Lower leg skin (tissue), 3 donors: ENCODE measurements at regions not wholly inside any gene's neighbourhood (a gene's known extent, or its start where the extent isn't known, plus 50 kb on each side); places are given as distances from the start of the nearest gene placed in this dataset.

Source experiments
- CTCF ChIP-seq, 3 donors: fragments of 450-650 bp; IDR thresholded peaks; one replicate each; pipeline ENCODE4 v1.5.1; 2016; ENCODE audit warnings: antibody characterized with exemption in 3 of 3, mild to moderate bottlenecking in 3 of 3, moderate library complexity in 2 of 3
- POLR2A ChIP-seq, 2 donors: fragments of 450-650 bp; IDR thresholded peaks; one replicate each; pipeline ENCODE4 v1.6.1; 2016 to 2017; ENCODE audit warnings: antibody characterized with exemption in 2 of 2, mild to moderate bottlenecking in 1 of 2, moderate library complexity in 1 of 2

DNA sequence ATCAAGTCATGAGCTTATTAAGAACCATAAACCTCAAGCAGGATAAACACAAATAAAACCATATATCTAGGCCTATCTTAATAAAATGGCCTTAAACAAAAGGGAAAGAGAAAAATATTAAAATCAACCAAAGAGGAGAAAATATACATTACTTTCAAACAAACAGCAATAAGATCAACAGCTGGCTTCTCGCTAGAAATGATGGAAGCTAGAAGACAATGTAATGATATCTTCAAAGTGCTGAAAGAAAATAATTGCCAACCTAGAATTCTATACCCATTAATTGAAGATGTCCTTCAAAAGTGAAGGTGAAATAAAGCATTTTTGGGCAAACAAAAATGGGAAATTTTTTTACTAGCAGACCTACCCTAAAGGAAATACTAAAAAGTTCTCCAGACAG is 142.9 kb upstream of the PODXL start:
- TF ChIP-seq CTCF (IDR thresholded peaks at IDR 0.05) (no peak), POLR2A (IDR thresholded peaks at IDR 0.05) (no peak)
